ENCODE measurements at regions not wholly inside any gene's neighbourhood (a gene's known extent, or its start where the extent isn't known, plus 50 kb on each side); places are given as distances from the start of the nearest gene placed in this dataset.
A peak's percentile ranks its signal among the peaks of the same experiment; 100 is the strongest.

- no peak for DNase-seq (ENCODE audit: low read depth)
These were observed 174.2 kb downstream of the CYLD start for GRCh38 chr16:50916040-50916439.

DNA sequence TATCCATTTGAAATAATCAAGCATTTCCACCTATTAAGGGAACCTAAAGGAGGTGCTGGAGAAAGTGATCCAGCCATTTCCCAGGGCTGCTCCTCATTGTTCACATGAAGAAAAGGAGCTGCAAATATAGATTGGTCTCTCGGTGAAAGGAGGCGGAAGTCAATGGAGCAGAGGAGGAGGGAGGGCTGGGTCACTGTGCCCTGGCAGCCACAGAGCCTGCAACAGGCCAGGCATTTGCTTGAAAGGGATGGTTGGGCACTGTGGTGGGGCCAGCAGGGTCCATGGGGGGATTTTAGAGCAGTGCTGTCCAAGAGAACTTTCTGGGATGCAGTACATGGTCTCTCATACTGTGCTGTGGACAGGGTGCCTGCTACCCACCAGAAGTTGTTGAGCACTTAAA lies 173.2 kb downstream of the CYLD start:
- no peak for DNase-seq (ENCODE audit: low read depth)

GRCh38 chr16:50910736-50911100 lies 168.8 kb downstream of the CYLD start:
- no peak for DNase-seq (ENCODE audit: low read depth)

- DNase-seq (ENCODE audit: low read depth) = no peak
These were observed 168.2 kb downstream of the CYLD start for GRCh38 chr16:50909831-50910735.

DNA sequence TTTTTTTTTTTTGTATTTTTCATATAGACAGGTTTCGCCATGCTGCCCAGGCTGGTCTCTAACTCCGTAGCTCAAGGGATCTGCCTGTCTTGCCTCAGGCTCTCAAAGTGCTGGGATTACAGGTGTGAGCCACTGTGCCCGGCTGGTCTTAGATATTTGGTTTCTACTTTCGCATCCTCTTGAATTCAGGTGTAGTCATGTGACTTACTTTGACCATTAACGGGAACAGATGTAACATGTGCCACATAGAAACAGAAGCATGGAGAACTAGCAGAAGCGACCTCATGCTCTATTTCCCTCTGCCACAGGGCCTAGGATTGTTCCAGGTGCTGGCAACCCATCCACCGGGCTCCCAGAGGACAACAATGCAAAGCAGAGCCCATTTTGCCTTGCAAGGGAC lies 166.6 kb downstream of the CYLD start:
- DNase-seq (ENCODE audit: low read depth) = no peak

GRCh38 chr16:50906454-50906853 lies 164.6 kb downstream of the CYLD start:
- no peak for DNase-seq (ENCODE audit: low read depth)

DNA sequence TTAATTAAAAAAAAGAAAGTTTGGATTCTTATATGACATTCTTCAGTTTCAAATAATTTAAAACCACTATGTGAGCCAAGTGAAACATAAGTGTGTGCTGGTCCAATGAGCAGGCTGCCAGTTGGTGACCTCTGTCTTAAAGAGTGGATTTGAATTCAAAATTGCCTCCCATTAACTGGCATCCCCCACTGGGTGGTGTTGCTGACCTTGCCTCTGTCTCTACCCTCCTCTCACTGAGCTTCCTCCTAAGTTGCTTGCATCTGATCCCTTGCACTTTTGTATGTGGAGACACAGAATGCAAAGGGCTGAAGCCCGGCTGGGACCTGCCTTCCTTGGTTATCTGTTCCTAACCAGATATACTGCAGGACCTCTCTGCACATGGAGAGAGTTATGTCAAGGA lies 160.6 kb downstream of the CYLD start:
- no peak for DNase-seq (ENCODE audit: low read depth)

DNA sequence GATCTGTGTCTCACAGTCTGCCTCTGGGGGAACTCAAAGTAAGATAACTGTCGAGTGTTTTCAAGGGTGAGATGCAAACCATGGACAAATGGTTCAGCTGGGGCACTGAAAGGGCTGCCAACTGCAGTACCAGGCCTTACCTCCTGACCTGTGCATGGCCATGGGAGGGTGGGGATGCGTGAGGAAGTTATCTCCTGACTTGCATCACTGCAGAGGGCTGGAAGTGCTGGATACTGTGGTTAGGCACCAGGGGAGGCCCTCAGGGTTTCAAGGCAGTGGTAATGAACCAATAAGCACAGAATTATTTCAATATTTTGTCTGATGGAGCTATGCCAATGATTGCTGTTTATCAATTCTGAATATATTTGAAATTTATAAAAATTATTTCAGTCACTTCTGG lies 159.2 kb downstream of the CYLD start:
- no peak for DNase-seq (ENCODE audit: low read depth)

GRCh38 chr16:50900391-50900942 lies 158.6 kb downstream of the CYLD start:
- no peak for DNase-seq (ENCODE audit: low read depth)

- no peak for DNase-seq (ENCODE audit: low read depth)
These were observed 158.1 kb downstream of the CYLD start for GRCh38 chr16:50899951-50900350.

DNA sequence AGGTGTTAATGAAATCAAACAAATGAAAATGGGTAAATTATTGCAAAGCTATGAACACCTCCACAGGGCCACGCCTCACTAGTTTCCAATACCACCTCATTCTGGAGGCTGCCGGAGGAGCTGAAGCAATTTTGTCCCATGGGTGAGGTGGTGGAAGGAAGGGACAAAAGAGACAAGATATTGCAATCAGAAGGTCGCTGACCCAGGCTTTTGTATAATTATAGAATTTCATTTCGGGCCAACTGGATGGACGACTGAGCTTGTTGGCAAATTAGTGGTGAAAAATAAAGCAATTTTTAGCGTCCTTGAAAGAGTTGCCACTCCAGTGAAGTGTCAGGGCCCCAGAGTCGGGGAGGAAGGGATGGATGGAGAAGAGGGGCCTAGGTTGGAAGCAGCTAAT lies 147.9 kb downstream of the CYLD start:
- no peak for DNase-seq (ENCODE audit: low read depth)

- no peak for DNase-seq (ENCODE audit: low read depth)
These were observed 147.4 kb downstream of the CYLD start for GRCh38 chr16:50889276-50889675.

GRCh38 chr16:50888486-50889261 lies 146.8 kb downstream of the CYLD start:
- DNase-seq (ENCODE audit: low read depth) = no peak

- no peak for DNase-seq (ENCODE audit: low read depth)
These were observed 145.8 kb downstream of the CYLD start for GRCh38 chr16:50887500-50888298.

- DNase-seq (ENCODE audit: low read depth) = peak; percentile 3
These were observed 142.4 kb downstream of the CYLD start for GRCh38 chr16:50884066-50884860.

- no peak for DNase-seq (ENCODE audit: low read depth)
These were observed 140.1 kb downstream of the CYLD start for GRCh38 chr16:50881956-50882355.

DNA sequence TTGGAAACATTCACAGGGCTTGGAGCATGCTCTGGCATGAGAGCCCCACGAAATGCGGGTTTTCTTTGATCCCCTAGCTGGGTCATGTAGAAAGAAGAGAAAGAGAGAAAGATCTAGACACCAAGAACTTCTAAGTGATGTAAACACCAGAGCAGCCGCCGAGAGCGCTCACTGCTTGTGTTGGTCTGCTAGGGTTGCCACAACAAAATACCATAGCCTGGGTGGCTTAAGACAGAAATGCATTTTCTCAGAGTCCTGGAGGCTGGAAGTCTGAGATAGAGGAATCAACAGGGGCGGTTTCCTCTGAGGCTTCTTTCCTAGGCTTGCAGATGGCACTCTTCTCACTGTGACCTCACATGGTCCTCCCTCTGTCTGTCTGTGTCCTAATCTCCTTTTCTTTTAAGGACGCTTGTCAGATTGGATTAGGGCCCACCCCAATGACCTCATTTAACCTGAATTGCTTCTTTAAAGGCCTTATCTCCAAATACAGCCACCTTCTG lies 139.5 kb downstream of the CYLD start:
- no peak for DNase-seq (ENCODE audit: low read depth)

DNA sequence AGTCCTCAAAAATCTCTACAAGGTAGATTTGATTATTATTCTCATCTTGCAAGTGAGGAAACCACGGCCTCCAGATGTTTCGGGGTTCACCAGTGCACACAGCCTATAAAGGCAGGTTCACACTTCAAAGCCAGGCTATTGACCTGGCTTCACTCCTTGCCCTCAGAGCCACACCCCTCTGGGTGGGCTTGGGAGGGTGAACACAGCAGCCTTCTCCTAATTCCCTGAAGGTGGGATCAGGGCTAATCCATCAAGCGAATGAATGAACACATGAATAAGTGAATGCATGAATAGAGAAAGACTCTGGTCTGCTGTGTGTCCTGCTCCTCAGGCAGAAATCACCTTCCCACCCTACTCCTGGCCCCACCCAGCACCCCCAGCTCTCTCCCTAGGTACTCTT lies 139.0 kb downstream of the CYLD start:
- DNase-seq (ENCODE audit: low read depth) = no peak

GRCh38 chr16:50879873-50880695 lies 138.2 kb downstream of the CYLD start:
- no peak for DNase-seq (ENCODE audit: low read depth)

DNA sequence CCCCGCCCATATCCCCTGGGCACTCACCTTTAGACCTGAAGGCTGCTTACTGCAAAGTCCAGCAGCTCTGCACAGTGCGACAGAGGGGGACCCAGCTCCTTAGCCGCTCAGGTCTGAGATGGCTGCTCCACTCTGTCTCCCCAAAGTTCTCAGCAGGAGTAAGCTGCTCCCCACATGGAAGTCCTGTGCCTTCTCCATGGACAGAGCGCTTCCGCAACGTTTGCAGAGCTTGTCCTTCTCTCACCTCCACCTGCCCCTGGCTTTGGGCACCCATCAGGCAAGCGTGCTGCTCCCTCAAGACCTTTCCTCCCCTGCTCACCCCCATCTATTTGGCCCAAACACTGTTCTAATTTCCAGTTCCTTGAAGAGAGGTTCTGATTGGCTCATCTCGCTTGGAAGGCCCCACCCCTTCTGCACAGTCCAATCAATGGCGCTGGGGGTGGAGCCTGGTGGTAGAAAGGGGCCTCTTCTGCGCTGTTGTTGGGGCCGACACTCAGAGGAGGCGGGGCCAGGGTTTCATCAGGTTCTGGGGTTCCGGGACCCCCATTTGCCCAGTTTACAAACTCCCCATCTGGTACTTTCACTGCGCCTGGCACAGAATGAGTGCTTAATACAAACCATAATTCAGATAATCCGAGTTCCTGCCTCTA lies 137.2 kb downstream of the CYLD start:
- DNase-seq (ENCODE audit: low read depth) = no peak
